Memory B cell (primary cell): ENCODE measurements at regions not wholly inside any gene's neighbourhood (a gene's known extent, or its start where the extent isn't known, plus 50 kb on each side); places are given as distances from the start of the nearest gene placed in this dataset.

Experiments
- ATAC-seq: fragments of 150-1000 bp; cut with Tn5 transposase; 2 replicates; pipeline ENCODE4 v1.10.0; 2021; ENCODE audit warnings: low read depth, mild to moderate bottlenecking, moderate library complexity
- DNase-seq, 2 donors: peaks; one replicate each; pipeline ENCODE4 v3.0.0; 2022; ENCODE audit warnings: low spot score in 2 of 2
- H3K27ac Mint-ChIP-seq: one replicate; pipeline ENCODE4 v1.8.0; 2022; ENCODE audit warnings: mild to moderate bottlenecking, moderate library complexity, mixed read lengths
- H3K27me3 Mint-ChIP-seq: one replicate; pipeline ENCODE4 v1.8.0; 2022; ENCODE audit warnings: mixed read lengths
- H3K36me3 Mint-ChIP-seq: one replicate; pipeline ENCODE4 v1.8.0; 2022; ENCODE audit warnings: mild to moderate bottlenecking, mixed read lengths
- H3K4me1 Mint-ChIP-seq: one replicate; pipeline ENCODE4 v1.8.0; 2022; ENCODE audit warnings: mixed read lengths
- H3K4me3 Mint-ChIP-seq: one replicate; pipeline ENCODE4 v1.8.0; 2022; ENCODE audit warnings: mild to moderate bottlenecking, moderate library complexity, mixed read lengths
- H3K9me3 Mint-ChIP-seq: one replicate; pipeline ENCODE4 v1.8.0; 2022; ENCODE audit warnings: mixed read lengths

DNA sequence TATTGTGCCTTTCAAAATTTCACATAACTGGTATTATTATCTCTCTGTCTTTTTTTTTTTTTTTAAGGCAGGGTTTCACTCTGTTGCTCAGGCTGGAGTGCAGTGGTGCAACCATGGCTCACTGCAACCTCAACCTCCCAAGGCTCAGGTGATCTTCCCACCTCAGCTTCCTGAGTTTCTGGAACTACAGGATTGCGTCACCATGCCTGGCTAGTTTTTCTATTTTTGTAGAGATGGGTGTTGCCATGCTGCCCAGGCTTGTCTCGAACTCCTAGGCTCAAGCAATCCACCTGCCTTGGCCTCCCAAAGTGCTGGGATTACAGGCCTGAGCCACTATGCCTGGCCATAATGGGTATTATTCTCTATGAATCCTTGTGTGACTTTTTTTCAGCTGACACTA is 402.3 kb upstream of the SMARCA2 start:
- H3K4me1 Mint-ChIP-seq, result no peaks in the 10 kb centered on the region
- H3K27me3 Mint-ChIP-seq, result peaks cover 5% of the 10 kb centered on the region
- DNase-seq (no peak), ATAC-seq (no peak)
- no peak overlapping the region for H3K27ac Mint-ChIP-seq
- no peak overlapping the region for H3K4me3 Mint-ChIP-seq
- peaks cover 4% of the 10 kb centered on the region for H3K9me3 Mint-ChIP-seq
- H3K36me3 Mint-ChIP-seq, result no peaks in the 10 kb centered on the region

DNA sequence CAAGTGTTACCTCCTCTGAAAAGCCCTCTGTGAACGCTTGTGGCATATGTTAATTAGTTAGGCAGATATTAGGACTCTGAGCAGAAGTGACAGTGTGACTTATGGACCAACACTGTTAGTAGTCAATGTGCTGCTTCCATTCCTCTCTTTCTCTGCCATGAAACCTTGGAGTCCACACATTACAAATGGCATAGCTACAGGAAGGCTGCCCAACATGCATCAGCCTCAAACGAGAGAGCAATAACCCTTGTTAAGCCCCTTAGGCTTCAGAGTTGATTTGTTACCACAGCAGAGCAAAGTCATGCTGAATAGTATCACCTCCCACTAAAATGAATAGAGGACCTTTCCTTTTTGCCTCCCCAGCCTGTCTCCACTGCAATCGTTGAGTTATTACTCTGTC is 397.7 kb upstream of the SMARCA2 start:
- DNase-seq (no peak), ATAC-seq (no peak)
- H3K9me3 Mint-ChIP-seq, result peaks cover 7% of the 10 kb centered on the region
- no peaks in the 10 kb centered on the region for H3K36me3 Mint-ChIP-seq
- H3K27ac Mint-ChIP-seq, result no peak overlapping the region
- peaks cover 7% of the 10 kb centered on the region for H3K27me3 Mint-ChIP-seq
- no peak overlapping the region for H3K4me3 Mint-ChIP-seq
- H3K4me1 Mint-ChIP-seq, result no peaks in the 10 kb centered on the region

DNA sequence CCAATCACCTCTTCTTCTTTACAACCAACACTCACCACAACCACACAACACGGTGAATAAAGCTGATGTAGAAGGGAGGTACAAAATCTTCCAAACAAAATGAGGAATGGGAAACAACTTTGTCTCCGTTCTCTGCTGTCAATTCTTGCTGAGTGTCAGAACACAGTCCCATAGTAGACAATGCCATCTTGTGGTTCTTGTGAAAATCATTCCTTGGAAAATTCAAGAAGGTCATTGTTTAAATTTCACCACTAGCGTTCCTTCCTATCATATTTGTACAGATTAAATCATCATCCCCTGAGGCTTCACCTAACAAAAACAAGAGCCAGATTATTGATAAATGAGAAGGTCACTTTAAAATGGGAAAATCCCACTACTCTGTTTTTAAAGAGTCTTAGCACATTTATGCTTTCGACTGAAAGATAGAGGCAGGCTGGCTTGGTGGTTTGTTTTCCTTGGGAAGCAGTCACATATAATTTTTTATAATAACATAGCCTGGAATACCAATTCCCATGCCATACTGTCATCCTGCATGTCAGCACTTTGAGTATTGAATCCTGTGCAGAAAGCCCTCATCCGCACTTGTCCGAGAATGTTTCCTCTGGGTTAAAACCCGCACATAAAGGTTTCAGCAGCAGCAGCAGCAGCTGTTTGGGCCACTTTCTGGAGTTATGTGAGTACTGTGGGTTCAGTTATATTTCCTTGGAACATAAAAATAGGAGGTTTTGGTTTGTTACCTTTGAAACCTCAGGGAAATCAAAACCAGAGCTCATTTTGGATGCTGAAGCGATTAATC is 395.0 kb upstream of the SMARCA2 start:
- DNase-seq (no peak), ATAC-seq (no peak)
- H3K9me3 Mint-ChIP-seq, result peaks cover 13% of the 10 kb centered on the region
- H3K36me3 Mint-ChIP-seq, result no peaks in the 10 kb centered on the region
- no peak overlapping the region for H3K4me3 Mint-ChIP-seq
- H3K27me3 Mint-ChIP-seq, result peaks cover 11% of the 10 kb centered on the region
- H3K27ac Mint-ChIP-seq, result no peak overlapping the region
- H3K4me1 Mint-ChIP-seq, result no peaks in the 10 kb centered on the region

DNA sequence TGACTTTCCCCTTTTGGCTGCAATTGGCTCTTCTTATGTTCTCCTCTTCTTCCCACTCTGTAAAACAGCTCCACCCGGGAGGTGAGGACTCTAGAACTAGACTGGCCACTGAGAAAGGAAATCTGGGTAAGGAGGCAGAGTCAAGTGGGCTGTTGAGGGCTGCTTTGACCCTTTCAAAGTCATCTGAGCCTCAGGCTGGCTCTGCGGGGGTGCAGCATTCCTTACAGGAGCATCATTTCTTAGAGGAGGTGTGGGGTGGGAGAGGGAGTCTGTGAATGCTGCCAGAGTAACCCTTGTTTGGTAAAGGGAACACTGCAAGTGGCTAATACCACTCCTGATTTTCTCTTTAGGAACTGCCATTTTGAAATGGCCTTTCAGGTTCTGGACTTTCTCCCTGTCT is 377.7 kb upstream of the SMARCA2 start:
- ATAC-seq (no peak), DNase-seq (no peak)
- H3K36me3 Mint-ChIP-seq, result no peaks in the 10 kb centered on the region
- peaks cover 5% of the 10 kb centered on the region for H3K9me3 Mint-ChIP-seq
- H3K4me3 Mint-ChIP-seq, result no peak overlapping the region
- H3K27me3 Mint-ChIP-seq, result no peaks in the 10 kb centered on the region
- no peak overlapping the region for H3K27ac Mint-ChIP-seq
- H3K4me1 Mint-ChIP-seq, result no peaks in the 10 kb centered on the region

DNA sequence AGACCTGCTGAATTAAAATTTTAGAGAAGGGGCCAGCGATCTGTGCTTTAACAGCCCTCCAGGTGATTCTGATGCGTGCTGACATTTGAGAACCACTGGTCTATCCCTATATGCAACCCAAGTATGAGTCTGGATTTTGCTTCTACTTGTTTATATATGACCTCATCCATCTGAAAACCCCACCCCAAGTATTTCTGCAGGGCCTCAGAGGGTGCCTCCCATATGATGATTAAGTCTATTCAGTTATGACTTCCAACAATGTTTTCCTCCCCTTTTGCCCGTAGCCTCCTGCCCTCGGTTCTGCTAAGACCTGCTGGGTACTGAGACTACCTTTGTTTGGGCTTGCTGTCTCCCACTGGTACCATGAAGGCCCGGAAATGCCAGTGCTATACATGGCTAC is 376.0 kb upstream of the SMARCA2 start:
- Mint-ChIP-seq H3K27me3 (no peaks in the 10 kb centered on the region), H3K9me3 (peaks cover 5% of the 10 kb centered on the region), H3K4me1 (no peaks in the 10 kb centered on the region), H3K4me3 (no peak overlapping the region), H3K36me3 (no peaks in the 10 kb centered on the region), H3K27ac (no peak overlapping the region)
- ATAC-seq (no peak), DNase-seq (no peak)

DNA sequence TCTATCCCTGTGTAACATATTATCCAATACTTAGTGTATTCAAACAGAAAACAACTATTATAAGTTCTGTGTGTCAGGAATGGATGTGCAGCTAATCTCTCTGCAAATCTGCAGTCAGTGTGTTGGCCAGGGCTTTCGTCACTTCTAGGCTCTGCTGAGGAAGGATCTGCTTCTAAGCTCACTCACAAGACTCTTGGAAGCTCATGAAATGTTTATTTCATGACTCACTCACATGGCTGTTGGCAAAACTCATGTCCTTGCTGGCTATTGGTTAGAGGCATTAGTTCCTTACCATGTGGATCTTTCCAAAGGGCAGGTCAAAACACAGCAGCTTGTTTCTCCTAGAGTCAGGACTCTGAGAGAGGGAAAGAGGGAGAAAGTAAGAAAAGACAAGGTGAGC is 367.4 kb upstream of the SMARCA2 start:
- Mint-ChIP-seq H3K27me3 (peaks cover 1% of the 10 kb centered on the region), H3K27ac (no peak overlapping the region), H3K4me3 (no peak overlapping the region), H3K4me1 (no peaks in the 10 kb centered on the region), H3K36me3 (no peaks in the 10 kb centered on the region), H3K9me3 (peaks cover 6% of the 10 kb centered on the region)
- DNase-seq, result no peak
- no peak for ATAC-seq

DNA sequence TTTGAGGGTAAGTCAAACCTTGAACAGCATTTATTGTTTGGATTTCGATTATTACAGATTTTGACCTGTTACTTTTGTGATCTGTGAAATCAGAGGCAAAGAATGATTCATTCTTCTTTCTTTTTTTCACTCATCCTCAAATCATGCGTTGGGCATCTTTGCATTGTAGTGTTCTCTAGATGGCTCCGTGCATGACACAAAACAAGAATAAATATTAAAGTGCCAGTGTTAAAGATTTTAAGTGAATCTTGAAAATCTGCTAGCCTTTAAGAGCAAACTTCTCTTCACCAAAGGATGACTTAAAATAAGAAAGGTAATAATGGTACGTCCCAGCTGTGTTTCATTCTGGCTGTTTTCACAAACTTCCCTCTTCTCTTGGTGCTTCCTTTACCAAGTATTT is 361.9 kb upstream of the SMARCA2 start:
- ATAC-seq, result no peak

DNA sequence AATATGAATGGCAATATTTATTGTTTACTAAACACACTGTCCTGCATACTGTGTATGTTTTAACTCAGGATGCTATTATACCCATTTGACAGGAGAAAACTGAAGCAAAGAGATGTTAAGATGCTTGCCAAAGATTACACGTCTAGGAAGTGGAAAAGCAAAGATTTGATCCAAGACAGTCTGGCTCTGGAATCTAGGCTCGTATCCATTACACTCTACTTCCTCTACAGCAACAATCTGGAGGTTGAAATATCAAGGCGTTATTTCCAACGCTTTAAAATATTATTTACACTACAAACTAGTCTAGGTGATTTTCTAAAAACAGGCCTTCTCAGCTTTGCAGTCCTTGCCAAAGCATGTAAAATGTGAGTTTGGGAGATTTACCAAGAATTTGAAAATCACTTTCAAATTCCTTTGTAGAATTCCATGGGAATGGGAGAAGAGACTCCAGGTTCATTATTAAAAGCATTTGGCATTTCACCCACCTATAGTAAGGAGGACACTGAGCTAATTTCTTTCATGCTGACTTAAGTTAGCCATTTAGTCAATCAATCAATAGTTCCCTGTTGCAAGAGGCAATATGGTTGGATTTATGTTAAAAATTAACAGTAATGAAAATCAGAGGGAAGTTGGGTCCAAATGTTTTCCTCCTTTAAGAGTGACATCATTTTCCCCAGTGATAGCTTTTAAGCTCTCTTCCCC is 356.3 kb upstream of the SMARCA2 start:
- peaks cover 5% of the 10 kb centered on the region for H3K9me3 Mint-ChIP-seq
- no peak overlapping the region for H3K4me3 Mint-ChIP-seq
- no peaks in the 10 kb centered on the region for H3K36me3 Mint-ChIP-seq
- peaks cover 6% of the 10 kb centered on the region for H3K27me3 Mint-ChIP-seq
- no peak for DNase-seq
- no peaks in the 10 kb centered on the region for H3K4me1 Mint-ChIP-seq
- no peak for ATAC-seq
- H3K27ac Mint-ChIP-seq, result no peak overlapping the region

More for the DNA sequence above, 361.9 kb upstream of the SMARCA2 start:
- Mint-ChIP-seq H3K36me3 (no peaks in the 10 kb centered on the region), H3K4me3 (no peak overlapping the region), H3K9me3 (peaks cover 5% of the 10 kb centered on the region), H3K27ac (no peak overlapping the region), H3K27me3 (peaks cover 5% of the 10 kb centered on the region), H3K4me1 (no peaks in the 10 kb centered on the region)
- no peak for DNase-seq

DNA sequence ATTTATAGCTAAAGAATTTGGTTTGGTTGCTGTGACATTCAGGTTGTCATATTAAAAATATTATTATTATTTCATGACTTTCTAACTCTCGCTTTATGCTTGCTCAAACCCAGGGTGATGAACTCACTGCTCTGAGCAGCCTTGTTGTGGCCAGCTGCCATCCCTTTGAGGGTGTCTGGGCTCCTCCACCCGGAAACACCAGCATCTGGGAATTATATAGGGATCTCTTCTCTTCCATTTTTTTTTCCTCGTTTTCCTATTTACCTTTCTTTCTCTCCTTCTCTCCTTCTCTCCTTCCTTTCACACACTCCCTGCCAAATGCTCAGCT is 355.8 kb upstream of the SMARCA2 start:
- no peaks in the 10 kb centered on the region for H3K36me3 Mint-ChIP-seq
- peaks cover 7% of the 10 kb centered on the region for H3K9me3 Mint-ChIP-seq
- H3K27me3 Mint-ChIP-seq, result peaks cover 8% of the 10 kb centered on the region
- no peaks in the 10 kb centered on the region for H3K4me1 Mint-ChIP-seq
- ATAC-seq (no peak), DNase-seq (no peak)
- H3K27ac Mint-ChIP-seq, result no peak overlapping the region
- no peak overlapping the region for H3K4me3 Mint-ChIP-seq

DNA sequence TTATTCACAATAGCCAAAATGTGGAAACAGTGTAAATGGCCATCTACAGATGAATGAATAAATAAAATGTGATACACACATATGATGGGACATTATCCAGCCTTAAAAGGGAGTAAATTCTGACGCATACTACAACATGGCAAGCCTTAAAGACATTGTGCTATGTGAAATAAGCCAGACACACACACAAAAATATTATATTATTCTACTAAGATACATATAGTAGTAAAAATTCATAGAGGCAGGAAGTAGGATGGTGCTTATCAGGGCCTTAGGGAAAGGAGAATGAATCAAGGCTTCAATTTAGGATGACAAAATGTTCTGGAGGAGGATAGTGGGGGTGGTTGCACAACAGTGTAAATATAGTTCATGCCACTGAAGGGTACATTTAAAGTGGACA is 346.7 kb upstream of the SMARCA2 start:
- Mint-ChIP-seq H3K27me3 (peaks cover 4% of the 10 kb centered on the region), H3K4me1 (no peaks in the 10 kb centered on the region), H3K36me3 (no peaks in the 10 kb centered on the region), H3K4me3 (no peak overlapping the region), H3K27ac (no peak overlapping the region), H3K9me3 (peaks cover 9% of the 10 kb centered on the region)
- ATAC-seq (no peak), DNase-seq (no peak)

DNA sequence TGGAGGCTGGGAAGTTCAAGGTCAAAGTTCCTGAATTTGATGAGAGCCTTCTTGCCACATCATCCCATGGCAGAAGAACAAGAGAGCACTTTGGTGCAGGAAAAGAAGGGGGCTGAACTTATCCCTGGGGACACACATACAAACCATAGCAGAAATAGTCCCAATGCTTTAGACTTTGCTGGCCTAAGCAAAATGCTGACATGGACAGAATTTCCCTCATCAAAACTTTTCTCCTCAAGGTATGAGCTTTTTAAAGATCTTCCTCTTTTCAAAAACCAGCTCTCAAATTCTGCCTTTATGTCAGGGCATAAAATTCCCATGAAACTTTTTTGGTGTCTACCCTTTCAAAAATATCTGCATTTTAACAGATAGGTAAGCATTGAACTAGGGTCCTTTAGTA is 341.8 kb upstream of the SMARCA2 start:
- Mint-ChIP-seq H3K27me3 (no peaks in the 10 kb centered on the region), H3K27ac (no peak overlapping the region), H3K4me1 (no peaks in the 10 kb centered on the region), H3K4me3 (no peak overlapping the region), H3K9me3 (no peaks in the 10 kb centered on the region), H3K36me3 (no peaks in the 10 kb centered on the region)
- DNase-seq, result no peak
- no peak for ATAC-seq

DNA sequence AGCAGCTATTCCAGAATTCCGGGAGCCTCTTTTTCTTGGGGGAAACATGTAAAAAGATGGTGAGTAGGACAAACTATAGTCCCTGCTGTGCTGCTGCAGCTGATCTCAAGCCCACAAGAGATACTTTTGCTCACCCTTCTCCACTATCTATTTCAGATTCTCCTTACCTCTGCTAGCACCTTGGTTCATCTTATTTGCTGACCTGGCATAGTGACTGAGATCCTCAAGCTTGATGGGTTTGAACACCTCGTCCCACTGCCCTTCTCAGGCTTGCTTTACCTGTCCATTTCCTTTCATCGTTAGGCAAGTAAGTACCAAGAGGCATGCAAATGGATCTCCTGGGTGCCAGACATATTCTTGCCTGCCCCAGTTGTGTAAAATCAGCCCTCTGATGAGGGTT is 338.4 kb upstream of the SMARCA2 start:
- H3K9me3 Mint-ChIP-seq, result no peaks in the 10 kb centered on the region
- no peak overlapping the region for H3K27ac Mint-ChIP-seq
- peaks cover 2% of the 10 kb centered on the region for H3K27me3 Mint-ChIP-seq
- no peaks in the 10 kb centered on the region for H3K4me1 Mint-ChIP-seq
- no peak overlapping the region for H3K4me3 Mint-ChIP-seq
- ATAC-seq, result no peak
- no peak for DNase-seq
- no peaks in the 10 kb centered on the region for H3K36me3 Mint-ChIP-seq

DNA sequence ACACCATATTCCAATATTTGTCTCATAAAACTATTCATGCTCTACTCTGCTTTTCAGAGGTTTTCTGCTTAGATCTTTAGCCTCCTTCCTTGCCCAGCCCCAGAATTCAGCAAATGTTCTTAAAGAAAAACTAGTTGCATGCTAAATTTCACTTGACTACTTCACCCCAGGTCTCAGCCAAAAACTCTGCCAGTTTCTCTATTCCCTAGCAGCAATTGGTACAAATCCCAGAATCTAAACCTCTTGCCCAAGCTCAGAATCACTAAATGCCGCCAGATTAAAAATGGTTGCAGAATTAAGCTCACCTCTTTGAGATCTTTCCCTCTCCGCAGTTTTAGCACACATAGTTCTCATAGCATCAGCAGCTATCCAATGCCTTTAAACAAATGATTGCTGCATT is 331.2 kb upstream of the SMARCA2 start:
- ATAC-seq, result no peak
- H3K9me3 Mint-ChIP-seq, result peaks cover 1% of the 10 kb centered on the region
- no peaks in the 10 kb centered on the region for H3K4me1 Mint-ChIP-seq
- H3K36me3 Mint-ChIP-seq, result no peaks in the 10 kb centered on the region
- H3K27ac Mint-ChIP-seq, result no peak overlapping the region
- no peak overlapping the region for H3K4me3 Mint-ChIP-seq
- no peak for DNase-seq
- H3K27me3 Mint-ChIP-seq, result peaks cover 12% of the 10 kb centered on the region

DNA sequence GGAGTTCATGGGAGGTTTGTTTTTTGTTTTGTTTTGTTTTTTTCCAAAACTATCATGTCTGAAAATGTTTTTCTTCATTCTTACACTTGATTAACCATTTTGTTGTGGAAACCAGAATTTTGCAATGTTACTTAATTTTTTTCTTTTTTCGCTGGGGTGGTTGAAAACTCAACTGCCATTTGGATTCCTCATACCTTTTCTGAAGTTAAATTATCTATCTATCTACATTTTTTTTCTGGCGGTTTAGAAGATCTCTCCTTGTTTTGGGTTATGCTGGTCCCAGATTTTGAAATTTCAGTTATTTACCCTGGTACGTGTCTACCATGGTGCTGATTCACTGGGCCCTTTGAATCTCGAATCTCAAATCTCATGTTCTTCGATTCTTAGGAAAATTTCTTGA is 316.2 kb upstream of the SMARCA2 start:
- Mint-ChIP-seq H3K36me3 (no peaks in the 10 kb centered on the region), H3K27me3 (peaks cover 4% of the 10 kb centered on the region), H3K4me3 (no peak overlapping the region), H3K27ac (no peak overlapping the region), H3K9me3 (no peaks in the 10 kb centered on the region), H3K4me1 (no peaks in the 10 kb centered on the region)
- DNase-seq (no peak), ATAC-seq (no peak)

DNA sequence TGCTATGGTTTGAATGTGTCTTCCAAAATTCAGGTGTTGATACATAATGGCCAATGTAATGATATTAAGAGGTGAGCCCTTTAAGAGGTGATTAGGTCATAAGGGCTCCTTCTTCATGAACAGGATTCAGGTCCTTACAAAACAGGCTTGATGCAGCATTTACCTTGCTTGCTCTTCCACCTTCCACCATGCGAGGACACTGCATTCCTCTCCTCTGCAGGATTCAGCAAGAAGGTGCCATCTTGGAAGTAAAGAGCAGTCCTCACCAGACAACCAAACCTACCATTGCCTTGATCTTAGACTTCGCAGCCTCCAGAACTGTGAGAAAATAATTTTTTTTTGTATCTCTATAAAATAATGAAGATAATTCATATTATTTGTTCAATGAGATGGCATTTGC is 314.0 kb upstream of the SMARCA2 start:
- no peaks in the 10 kb centered on the region for H3K9me3 Mint-ChIP-seq
- H3K4me1 Mint-ChIP-seq, result no peaks in the 10 kb centered on the region
- no peak overlapping the region for H3K4me3 Mint-ChIP-seq
- H3K27ac Mint-ChIP-seq, result no peak overlapping the region
- DNase-seq, result no peak
- ATAC-seq, result no peak
- H3K27me3 Mint-ChIP-seq, result peaks cover 4% of the 10 kb centered on the region
- H3K36me3 Mint-ChIP-seq, result no peaks in the 10 kb centered on the region
